NCI-H774 (cell line): ENCODE measurements at regions not wholly inside any gene's neighbourhood (a gene's known extent, or its start where the extent isn't known, plus 50 kb on each side); places are given as distances from the start of the nearest gene placed in this dataset.

ENCODE experiments used
- DNase-seq: peaks from one replicate; lab custom pipeline; 2025; lab: John Stamatoyannopoulos, UW

- DNase-seq = no peak
These were observed 182.5 kb upstream of the ASIC2 start for GRCh38 chr17:33475594-33475993.

- no peak for DNase-seq
These were observed 188.6 kb upstream of the ASIC2 start for GRCh38 chr17:33481652-33482051.

GRCh38 chr17:33482636-33483035 is 189.5 kb upstream of the ASIC2 start:
- DNase-seq = no peak

GRCh38 chr17:33484559-33484958 is 191.5 kb upstream of the ASIC2 start:
- no peak for DNase-seq

GRCh38 chr17:33486135-33486885 is 193.2 kb upstream of the ASIC2 start:
- no peak for DNase-seq

- DNase-seq = no peak
These were observed 194.2 kb upstream of the ASIC2 start for GRCh38 chr17:33487187-33487879.

- no peak for DNase-seq
These were observed 198.9 kb upstream of the ASIC2 start for GRCh38 chr17:33491871-33492481.

- no peak for DNase-seq
These were observed 199.7 kb upstream of the ASIC2 start for GRCh38 chr17:33492731-33493265.

- DNase-seq = no peak
These were observed 200.5 kb upstream of the ASIC2 start for GRCh38 chr17:33493566-33493965.

GRCh38 chr17:33494151-33494550 is 201.1 kb upstream of the ASIC2 start:
- no peak for DNase-seq

GRCh38 chr17:33497623-33498022 is 204.5 kb upstream of the ASIC2 start:
- no peak for DNase-seq

- DNase-seq = no peak
These were observed 205.0 kb upstream of the ASIC2 start for GRCh38 chr17:33498069-33498468.

GRCh38 chr17:33499040-33499439 is 205.9 kb upstream of the ASIC2 start:
- no peak for DNase-seq

- no peak for DNase-seq
These were observed 207.1 kb upstream of the ASIC2 start for GRCh38 chr17:33500151-33500550.

- DNase-seq = no peak
These were observed 208.1 kb upstream of the ASIC2 start for GRCh38 chr17:33501185-33501584.

- DNase-seq = no peak
These were observed 211.5 kb upstream of the ASIC2 start for GRCh38 chr17:33504571-33504970.

GRCh38 chr17:33506889-33507650 is 214.0 kb upstream of the ASIC2 start:
- DNase-seq = no peak

- DNase-seq = no peak
These were observed 215.1 kb upstream of the ASIC2 start for GRCh38 chr17:33508215-33508614.

GRCh38 chr17:33509331-33509730 is 216.2 kb upstream of the ASIC2 start:
- DNase-seq = no peak

GRCh38 chr17:33511670-33512069 is 218.6 kb upstream of the ASIC2 start:
- DNase-seq = no peak

- no peak for DNase-seq
These were observed 219.0 kb upstream of the ASIC2 start for GRCh38 chr17:33512113-33512512.

GRCh38 chr17:33513769-33514168 is 220.7 kb upstream of the ASIC2 start:
- DNase-seq = no peak
